ENCODE measurements at regions not wholly inside any gene's neighbourhood (a gene's known extent, or its start where the extent isn't known, plus 50 kb on each side); places are given as distances from the start of the nearest gene placed in this dataset.

- peaks cover 3% of the 10 kb centered on the region for H3K36me3 Mint-ChIP-seq
- no peak overlapping the region for H3K27ac Mint-ChIP-seq
- no peaks in the 10 kb centered on the region for H3K27me3 Mint-ChIP-seq
- H3K9me3 Mint-ChIP-seq: no peaks in the 10 kb centered on the region
- H3K4me3 Mint-ChIP-seq: no peak overlapping the region
- H3K4me1 Mint-ChIP-seq: no peaks in the 10 kb centered on the region
Observed at GRCh38 chr7:12085516-12085915, 125.6 kb upstream of the TMEM106B start.

- H3K27ac Mint-ChIP-seq: no peak overlapping the region
- no peak overlapping the region for H3K4me3 Mint-ChIP-seq
- no peaks in the 10 kb centered on the region for H3K27me3 Mint-ChIP-seq
- no peaks in the 10 kb centered on the region for H3K9me3 Mint-ChIP-seq
- H3K36me3 Mint-ChIP-seq: peaks cover 3% of the 10 kb centered on the region
- no peaks in the 10 kb centered on the region for H3K4me1 Mint-ChIP-seq
Observed at GRCh38 chr7:12089951-12090756, 120.9 kb upstream of the TMEM106B start.

GRCh38 chr7:12090757-12091221, 120.3 kb upstream of the TMEM106B start:
- H3K27ac Mint-ChIP-seq: no peak overlapping the region
- H3K9me3 Mint-ChIP-seq: no peaks in the 10 kb centered on the region
- peaks cover 3% of the 10 kb centered on the region for H3K36me3 Mint-ChIP-seq
- H3K27me3 Mint-ChIP-seq: no peaks in the 10 kb centered on the region
- no peaks in the 10 kb centered on the region for H3K4me1 Mint-ChIP-seq
- H3K4me3 Mint-ChIP-seq: no peak overlapping the region

- no peak overlapping the region for H3K4me3 Mint-ChIP-seq
Observed at GRCh38 chr7:12091231-12091630, 119.9 kb upstream of the TMEM106B start.

GRCh38 chr7:12092499-12093130, 118.5 kb upstream of the TMEM106B start:
- Mint-ChIP-seq H3K36me3 (no peaks in the 10 kb centered on the region), H3K4me1 (no peaks in the 10 kb centered on the region), H3K9me3 (no peaks in the 10 kb centered on the region), H3K27ac (no peak overlapping the region), H3K27me3 (no peaks in the 10 kb centered on the region), H3K4me3 (no peak overlapping the region)

More at GRCh38 chr7:12091231-12091630, 119.9 kb upstream of the TMEM106B start:
- Mint-ChIP-seq H3K27ac (no peak overlapping the region), H3K9me3 (no peaks in the 10 kb centered on the region), H3K27me3 (no peaks in the 10 kb centered on the region), H3K36me3 (peaks cover 2% of the 10 kb centered on the region), H3K4me1 (no peaks in the 10 kb centered on the region)

GRCh38 chr7:12093365-12093764, 117.7 kb upstream of the TMEM106B start:
- Mint-ChIP-seq H3K27me3 (no peaks in the 10 kb centered on the region), H3K36me3 (no peaks in the 10 kb centered on the region), H3K27ac (no peak overlapping the region), H3K4me3 (no peak overlapping the region), H3K9me3 (no peaks in the 10 kb centered on the region), H3K4me1 (no peaks in the 10 kb centered on the region)

- no peak overlapping the region for H3K4me3 Mint-ChIP-seq
- no peaks in the 10 kb centered on the region for H3K4me1 Mint-ChIP-seq
- H3K36me3 Mint-ChIP-seq: no peaks in the 10 kb centered on the region
- H3K27ac Mint-ChIP-seq: no peak overlapping the region
- H3K9me3 Mint-ChIP-seq: peaks cover under 1% of the 10 kb centered on the region
- no peaks in the 10 kb centered on the region for H3K27me3 Mint-ChIP-seq
Observed at GRCh38 chr7:12094365-12094921, 116.7 kb upstream of the TMEM106B start.

- Mint-ChIP-seq H3K4me1 (no peaks in the 10 kb centered on the region), H3K9me3 (peaks cover 18% of the 10 kb centered on the region), H3K4me3 (no peak overlapping the region), H3K27ac (no peak overlapping the region), H3K27me3 (no peaks in the 10 kb centered on the region), H3K36me3 (peaks cover 5% of the 10 kb centered on the region)
Observed at GRCh38 chr7:12102126-12102525, 109.0 kb upstream of the TMEM106B start.

- H3K36me3 Mint-ChIP-seq: peaks cover 5% of the 10 kb centered on the region
- H3K4me3 Mint-ChIP-seq: no peak overlapping the region
- no peaks in the 10 kb centered on the region for H3K4me1 Mint-ChIP-seq
- H3K9me3 Mint-ChIP-seq: peaks cover 18% of the 10 kb centered on the region
- H3K27ac Mint-ChIP-seq: no peak overlapping the region
- H3K27me3 Mint-ChIP-seq: no peaks in the 10 kb centered on the region
Observed at GRCh38 chr7:12102527-12102926, 108.6 kb upstream of the TMEM106B start.

- Mint-ChIP-seq H3K36me3 (peaks cover 5% of the 10 kb centered on the region), H3K4me3 (no peak overlapping the region), H3K27me3 (no peaks in the 10 kb centered on the region), H3K4me1 (no peaks in the 10 kb centered on the region), H3K27ac (no peak overlapping the region), H3K9me3 (peaks cover 18% of the 10 kb centered on the region)
Observed at GRCh38 chr7:12103948-12104347, 107.1 kb upstream of the TMEM106B start.

- Mint-ChIP-seq H3K36me3 (no peaks in the 10 kb centered on the region), H3K9me3 (no peaks in the 10 kb centered on the region), H3K4me1 (peaks cover 15% of the 10 kb centered on the region), H3K27ac (no peak overlapping the region), H3K4me3 (no peak overlapping the region), H3K27me3 (peaks cover 20% of the 10 kb centered on the region)
Observed at GRCh38 chr7:12107381-12107780, 103.7 kb upstream of the TMEM106B start.

GRCh38 chr7:12107841-12108254, 103.2 kb upstream of the TMEM106B start:
- Mint-ChIP-seq H3K36me3 (no peaks in the 10 kb centered on the region), H3K9me3 (no peaks in the 10 kb centered on the region), H3K27ac (no peak overlapping the region), H3K27me3 (peaks cover 25% of the 10 kb centered on the region), H3K4me1 (peaks cover 15% of the 10 kb centered on the region), H3K4me3 (no peak overlapping the region)

- H3K36me3 Mint-ChIP-seq: no peaks in the 10 kb centered on the region
- H3K9me3 Mint-ChIP-seq: no peaks in the 10 kb centered on the region
- H3K4me3 Mint-ChIP-seq: no peak overlapping the region
- H3K27ac Mint-ChIP-seq: no peak overlapping the region
- peaks cover 27% of the 10 kb centered on the region for H3K27me3 Mint-ChIP-seq
- peaks cover 15% of the 10 kb centered on the region for H3K4me1 Mint-ChIP-seq
Observed at GRCh38 chr7:12110425-12110824, 100.7 kb upstream of the TMEM106B start.

- Mint-ChIP-seq H3K27me3 (peaks cover 27% of the 10 kb centered on the region), H3K36me3 (no peaks in the 10 kb centered on the region), H3K9me3 (no peaks in the 10 kb centered on the region), H3K4me3 (peak overlapping the region; percentile 83), H3K27ac (no peak overlapping the region), H3K4me1 (peaks cover 15% of the 10 kb centered on the region)
Observed at GRCh38 chr7:12111422-12112405, 99.4 kb upstream of the TMEM106B start.

- Mint-ChIP-seq H3K9me3 (no peaks in the 10 kb centered on the region), H3K4me3 (no peak overlapping the region), H3K27me3 (peaks cover 9% of the 10 kb centered on the region), H3K27ac (no peak overlapping the region), H3K4me1 (peaks cover 7% of the 10 kb centered on the region), H3K36me3 (no peaks in the 10 kb centered on the region)
Observed at GRCh38 chr7:12117170-12117569, 93.9 kb upstream of the TMEM106B start.

All from activated naive CD4-positive, alpha-beta T cell treated with anti-CD3 and anti-CD28 coated beads, Interleukin-2, amount 50 U/mL, for 24 hours (primary cell).